ENCODE measurements at regions not wholly inside any gene's neighbourhood (a gene's known extent, or its start where the extent isn't known, plus 50 kb on each side); places are given as distances from the start of the nearest gene placed in this dataset.

GRCh38 chr1:59116920-59117542 is 179.9 kb upstream of the FGGY start:
- H3K9me3 ChIP-seq (ENCODE audit: insufficient read depth, low read depth, low read length), result no peaks in the 10 kb centered on the region
- no peak overlapping the region for H2AFZ ChIP-seq (ENCODE audit: low read length)
- no peaks in the 10 kb centered on the region for H3K79me2 ChIP-seq (ENCODE audit: insufficient read depth, low read length)
- H4K20me1 ChIP-seq (ENCODE audit: insufficient read depth, low read length, poor library complexity, severe bottlenecking), result no peaks in the 10 kb centered on the region
- H3K9ac ChIP-seq (ENCODE audit: low read depth, low read length, poor library complexity, severe bottlenecking), result no peak overlapping the region
- H3K27me3 ChIP-seq (ENCODE audit: insufficient read depth, low read length, poor library complexity, severe bottlenecking), result no peaks in the 10 kb centered on the region
- TF ChIP-seq EZH2phosphoT487 (IDR thresholded peaks at IDR 0.05; ENCODE audit: borderline replicate concordance) (no peak), CTCF (conservative IDR thresholded peaks at IDR 0.05; ENCODE audit: low read length) (no peak)
- H3K9me2 ChIP-seq (replicated peaks; ENCODE audit: low read depth, low read length), result no peaks in the 10 kb centered on the region
- H3K4me3 ChIP-seq (ENCODE audit: low read length, poor library complexity, severe bottlenecking), result no peak overlapping the region
- H3K36me3 ChIP-seq (ENCODE audit: insufficient read depth, low read length), result no peaks in the 10 kb centered on the region
- H3K4me1 ChIP-seq (ENCODE audit: insufficient read depth, low read length, poor library complexity, severe bottlenecking), result peaks cover 19% of the 10 kb centered on the region
- H3K4me2 ChIP-seq (ENCODE audit: low read depth, low read length, poor library complexity, severe bottlenecking), result peak overlapping the region; percentile 9
- no peaks in the 10 kb centered on the region for H3F3A ChIP-seq (ENCODE audit: low read depth)

- H3K9me2 ChIP-seq (replicated peaks; ENCODE audit: low read depth, low read length), result no peaks in the 10 kb centered on the region
- no peaks in the 10 kb centered on the region for H3K79me2 ChIP-seq (ENCODE audit: insufficient read depth, low read length)
- TF ChIP-seq CTCF (conservative IDR thresholded peaks at IDR 0.05; ENCODE audit: low read length) (no peak), EZH2phosphoT487 (IDR thresholded peaks at IDR 0.05; ENCODE audit: borderline replicate concordance) (no peak)
- H3K36me3 ChIP-seq (ENCODE audit: insufficient read depth, low read length), result no peaks in the 10 kb centered on the region
- H3K4me2 ChIP-seq (ENCODE audit: low read depth, low read length, poor library complexity, severe bottlenecking), result no peak overlapping the region
- H3F3A ChIP-seq (ENCODE audit: low read depth), result no peaks in the 10 kb centered on the region
- H3K9ac ChIP-seq (ENCODE audit: low read depth, low read length, poor library complexity, severe bottlenecking), result no peak overlapping the region
- no peaks in the 10 kb centered on the region for H4K20me1 ChIP-seq (ENCODE audit: insufficient read depth, low read length, poor library complexity, severe bottlenecking)
- H3K27me3 ChIP-seq (ENCODE audit: insufficient read depth, low read length, poor library complexity, severe bottlenecking), result no peaks in the 10 kb centered on the region
- no peaks in the 10 kb centered on the region for H3K9me3 ChIP-seq (ENCODE audit: insufficient read depth, low read depth, low read length)
- H2AFZ ChIP-seq (ENCODE audit: low read length), result no peak overlapping the region
- peaks cover 8% of the 10 kb centered on the region for H3K4me1 ChIP-seq (ENCODE audit: insufficient read depth, low read length, poor library complexity, severe bottlenecking)
- no peak overlapping the region for H3K4me3 ChIP-seq (ENCODE audit: low read length, poor library complexity, severe bottlenecking)
These were observed 174.4 kb upstream of the FGGY start for GRCh38 chr1:59122527-59122926.

- no peak overlapping the region for H2AFZ ChIP-seq (ENCODE audit: low read length)
- no peaks in the 10 kb centered on the region for H3K9me3 ChIP-seq (ENCODE audit: insufficient read depth, low read depth, low read length)
- H3F3A ChIP-seq (ENCODE audit: low read depth), result no peaks in the 10 kb centered on the region
- H3K36me3 ChIP-seq (ENCODE audit: insufficient read depth, low read length), result no peaks in the 10 kb centered on the region
- no peak overlapping the region for H3K9ac ChIP-seq (ENCODE audit: low read depth, low read length, poor library complexity, severe bottlenecking)
- TF ChIP-seq EZH2phosphoT487 (IDR thresholded peaks at IDR 0.05; ENCODE audit: borderline replicate concordance) (no peak), CTCF (conservative IDR thresholded peaks at IDR 0.05; ENCODE audit: low read length) (no peak)
- H4K20me1 ChIP-seq (ENCODE audit: insufficient read depth, low read length, poor library complexity, severe bottlenecking), result no peaks in the 10 kb centered on the region
- H3K79me2 ChIP-seq (ENCODE audit: insufficient read depth, low read length), result no peaks in the 10 kb centered on the region
- no peaks in the 10 kb centered on the region for H3K27me3 ChIP-seq (ENCODE audit: insufficient read depth, low read length, poor library complexity, severe bottlenecking)
- no peak overlapping the region for H3K4me2 ChIP-seq (ENCODE audit: low read depth, low read length, poor library complexity, severe bottlenecking)
- H3K4me3 ChIP-seq (ENCODE audit: low read length, poor library complexity, severe bottlenecking), result no peak overlapping the region
- no peaks in the 10 kb centered on the region for H3K9me2 ChIP-seq (replicated peaks; ENCODE audit: low read depth, low read length)
- peaks cover 6% of the 10 kb centered on the region for H3K4me1 ChIP-seq (ENCODE audit: insufficient read depth, low read length, poor library complexity, severe bottlenecking)
These were observed 173.7 kb upstream of the FGGY start for GRCh38 chr1:59123081-59123681.

All from Loucy (cell line).